ENCODE measurements at regions not wholly inside any gene's neighbourhood (a gene's known extent, or its start where the extent isn't known, plus 50 kb on each side); places are given as distances from the start of the nearest gene placed in this dataset.

DNA sequence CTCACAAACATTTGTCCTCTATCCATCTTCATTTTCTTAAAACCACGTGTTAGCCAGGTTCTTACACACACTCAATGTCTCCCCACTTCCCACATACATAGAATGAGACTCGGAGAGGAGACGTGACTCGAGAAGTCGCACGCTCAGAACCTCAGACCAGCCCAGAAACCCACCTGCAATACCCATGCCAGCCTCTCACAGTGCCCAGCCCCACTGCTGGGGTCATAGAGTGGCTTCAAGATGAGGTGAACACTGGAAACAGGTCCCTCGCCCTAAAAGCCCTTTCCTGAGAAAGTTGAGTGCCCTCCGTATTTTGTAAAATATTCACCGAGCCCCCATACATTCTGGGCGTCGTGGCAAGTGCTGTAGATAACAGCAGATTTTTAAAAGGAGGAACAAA lies 487.4 kb downstream of the EIPR1 start:
- in situ Hi-C loops (cut with MboI; ENCODE audit: low sequenced_read_pairs) (no loop called here), intact Hi-C loops (cut with micrococcal nuclease) (no loop called here), dilution Hi-C loops (cut with HindIII; ENCODE audit: low sequenced_read_pairs, unreplicated experiment) (no loop called here)
- ChIA-PET POLR2A (ENCODE audit: unreplicated experiment) (no interaction called here), CTCF (no interaction called here)
- Histone ChIP-seq H2BK120ac (ENCODE audit: low read depth, low read length) (no peak overlapping the region), H3K23ac (ENCODE audit: low read depth, low read length) (no peak overlapping the region), H3K9me3 (ENCODE audit: control insufficient read depth, insufficient read depth, low read length) (peaks cover 35% of the 10 kb centered on the region), H3K4me1 (ENCODE audit: control insufficient read depth, insufficient read depth, low read length) (no peaks in the 10 kb centered on the region), H4K8ac (ENCODE audit: low read depth in 2 of 2, low read length in 2 of 2) (no peak overlapping the region), H3K18ac (ENCODE audit: low read depth, low read length) (no peak overlapping the region), H3K4me3 (ENCODE audit: insufficient read depth, low read depth, low read length) (no peak overlapping the region), H3K14ac (replicated peaks; ENCODE audit: low read depth, low read length) (no peak overlapping the region), H2BK5ac (ENCODE audit: low read depth, low read length, poor library complexity, severe bottlenecking) (no peak overlapping the region), H3K9me1 (ENCODE audit: insufficient read depth, low read length) (no peaks in the 10 kb centered on the region), H3K79me1 (ENCODE audit: low read depth in 1 of 2, low read length in 2 of 2) (no peaks in the 10 kb centered on the region), H2BK20ac (ENCODE audit: low read depth, low read length) (no peak overlapping the region), H3K36me3 (ENCODE audit: control insufficient read depth, insufficient read depth, low read length) (no peaks in the 10 kb centered on the region), H4K20me1 (ENCODE audit: insufficient read depth, low read length) (no peaks in the 10 kb centered on the region), H3K56ac (ENCODE audit: extremely low read depth, insufficient read depth, low read length) (no peak overlapping the region), H2AK5ac (ENCODE audit: low read depth, low read length) (no peak overlapping the region), H3K4me2 (ENCODE audit: low read depth, low read length) (no peak overlapping the region), H4K5ac (ENCODE audit: low read depth, low read length) (no peak overlapping the region), H2AK9ac (replicated peaks; ENCODE audit: low read depth, low read length, poor library complexity) (no peak overlapping the region), H3K9ac (ENCODE audit: low read depth, low read length) (no peak overlapping the region), H2BK15ac (ENCODE audit: low read depth, low read length) (no peak overlapping the region), H4K91ac (ENCODE audit: insufficient read depth, low read depth, low read length) (no peak overlapping the region), H2AFZ (replicated peaks; ENCODE audit: low read length, poor library complexity) (no peak overlapping the region), H3K27ac (ENCODE audit: insufficient read depth, low read length) (no peak overlapping the region), H3K27me3 (ENCODE audit: control insufficient read depth, insufficient read depth, low read length) (no peaks in the 10 kb centered on the region), H3K4ac (ENCODE audit: low read depth, low read length) (no peak overlapping the region)
- no peak for DNase-seq
- no peak for TF ChIP-seq CEBPB (IDR thresholded peaks at IDR 0.05; ENCODE audit: low read depth, low read length)
- no peak for TF ChIP-seq BHLHE40 (IDR thresholded peaks at IDR 0.05; ENCODE audit: low read depth, low read length)
- TF ChIP-seq, protein P1, sequence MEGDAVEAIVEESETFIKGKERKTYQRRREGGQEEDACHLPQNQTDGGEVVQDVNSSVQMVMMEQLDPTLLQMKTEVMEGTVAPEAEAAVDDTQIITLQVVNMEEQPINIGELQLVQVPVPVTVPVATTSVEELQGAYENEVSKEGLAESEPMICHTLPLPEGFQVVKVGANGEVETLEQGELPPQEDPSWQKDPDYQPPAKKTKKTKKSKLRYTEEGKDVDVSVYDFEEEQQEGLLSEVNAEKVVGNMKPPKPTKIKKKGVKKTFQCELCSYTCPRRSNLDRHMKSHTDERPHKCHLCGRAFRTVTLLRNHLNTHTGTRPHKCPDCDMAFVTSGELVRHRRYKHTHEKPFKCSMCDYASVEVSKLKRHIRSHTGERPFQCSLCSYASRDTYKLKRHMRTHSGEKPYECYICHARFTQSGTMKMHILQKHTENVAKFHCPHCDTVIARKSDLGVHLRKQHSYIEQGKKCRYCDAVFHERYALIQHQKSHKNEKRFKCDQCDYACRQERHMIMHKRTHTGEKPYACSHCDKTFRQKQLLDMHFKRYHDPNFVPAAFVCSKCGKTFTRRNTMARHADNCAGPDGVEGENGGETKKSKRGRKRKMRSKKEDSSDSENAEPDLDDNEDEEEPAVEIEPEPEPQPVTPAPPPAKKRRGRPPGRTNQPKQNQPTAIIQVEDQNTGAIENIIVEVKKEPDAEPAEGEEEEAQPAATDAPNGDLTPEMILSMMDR (conservative IDR thresholded peaks at IDR 0.05; ENCODE audit: low read depth, low read length), result no peak
- no peak for TF ChIP-seq MAFK (IDR thresholded peaks at IDR 0.05; ENCODE audit: low read depth, low read length)
- no peak for TF ChIP-seq RCOR1 (IDR thresholded peaks at IDR 0.05; ENCODE audit: insufficient replicate concordance, low read length)
- TF ChIP-seq CHD1 (IDR thresholded peaks at IDR 0.05; ENCODE audit: low read depth, low read length), result no peak
- TF ChIP-seq, protein P2, sequence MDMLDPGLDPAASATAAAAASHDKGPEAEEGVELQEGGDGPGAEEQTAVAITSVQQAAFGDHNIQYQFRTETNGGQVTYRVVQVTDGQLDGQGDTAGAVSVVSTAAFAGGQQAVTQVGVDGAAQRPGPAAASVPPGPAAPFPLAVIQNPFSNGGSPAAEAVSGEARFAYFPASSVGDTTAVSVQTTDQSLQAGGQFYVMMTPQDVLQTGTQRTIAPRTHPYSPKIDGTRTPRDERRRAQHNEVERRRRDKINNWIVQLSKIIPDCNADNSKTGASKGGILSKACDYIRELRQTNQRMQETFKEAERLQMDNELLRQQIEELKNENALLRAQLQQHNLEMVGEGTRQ (IDR thresholded peaks at IDR 0.05; ENCODE audit: low read depth, low read length), result no peak
- TF ChIP-seq POLR2A (IDR thresholded peaks at IDR 0.05; ENCODE audit: low read depth, low read length), result no peak
- TF ChIP-seq MAZ (IDR thresholded peaks at IDR 0.05; ENCODE audit: borderline replicate concordance, low read depth, low read length), result no peak
- no peak for TF ChIP-seq MXI1 (IDR thresholded peaks at IDR 0.05; ENCODE audit: borderline replicate concordance, low read depth, low read length)
- TF ChIP-seq NFE2L2 (IDR thresholded peaks at IDR 0.05; ENCODE audit: low read depth, low read length), result no peak
- ATAC-seq (ENCODE audit: low read depth), result no peak
- WGBS, 2 experiments (ENCODE audit: extremely low coverage in 2 of 2, insufficient read length in 1 of 2), result 100% methylated on average over 1 of the region's 11 CpGs; no CpG with 5 or more reads in 1 of the 2 experiments
- BruUV-seq (replicated peaks), result no TSS peak
